HG03097 (cell line): ENCODE measurements at regions not wholly inside any gene's neighbourhood (a gene's known extent, or its start where the extent isn't known, plus 50 kb on each side); places are given as distances from the start of the nearest gene placed in this dataset.

ENCODE experiments used
- ATAC-seq: cut with Tn5 transposase; IDR thresholded peaks from one replicate; pipeline ENCODE4 v1.9.1; 2021; ENCODE audit not compliant: unreplicated experiment, low FRiP score

DNA sequence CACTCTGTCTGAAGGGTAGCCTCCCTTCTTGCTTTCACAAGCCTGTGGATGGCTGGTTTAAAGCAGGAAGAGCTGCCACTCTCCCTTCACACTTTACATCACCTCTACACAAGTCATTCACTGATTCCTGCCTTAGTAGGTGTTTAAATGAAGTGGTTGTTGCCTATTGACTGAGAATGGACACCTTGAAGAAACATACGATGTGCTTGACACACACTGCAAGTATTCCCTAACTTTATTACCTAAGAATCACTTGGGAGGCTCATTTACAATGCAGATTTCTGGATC is 230.5 kb downstream of the PIK3R1 start:
- ATAC-seq: no peak

DNA sequence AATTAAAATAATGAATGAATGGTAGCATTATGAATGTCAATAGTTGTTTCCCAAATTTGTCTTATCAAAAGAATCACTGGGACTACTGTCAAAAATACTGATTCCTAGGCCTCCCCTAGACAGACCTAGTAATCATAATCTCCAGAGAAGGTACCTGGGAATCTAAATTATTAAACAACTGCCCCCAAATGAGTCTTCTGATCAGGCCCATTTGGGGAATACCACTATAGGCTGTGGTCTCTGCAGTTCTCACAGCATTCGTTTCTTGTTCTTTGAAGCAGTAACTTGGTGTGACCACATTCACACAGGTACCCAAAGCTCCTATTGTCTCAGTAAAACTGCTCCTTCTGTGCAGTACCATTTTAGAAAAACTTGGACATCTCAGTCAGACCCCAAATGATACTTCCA is 230.9 kb downstream of the PIK3R1 start:
- no peak for ATAC-seq

DNA sequence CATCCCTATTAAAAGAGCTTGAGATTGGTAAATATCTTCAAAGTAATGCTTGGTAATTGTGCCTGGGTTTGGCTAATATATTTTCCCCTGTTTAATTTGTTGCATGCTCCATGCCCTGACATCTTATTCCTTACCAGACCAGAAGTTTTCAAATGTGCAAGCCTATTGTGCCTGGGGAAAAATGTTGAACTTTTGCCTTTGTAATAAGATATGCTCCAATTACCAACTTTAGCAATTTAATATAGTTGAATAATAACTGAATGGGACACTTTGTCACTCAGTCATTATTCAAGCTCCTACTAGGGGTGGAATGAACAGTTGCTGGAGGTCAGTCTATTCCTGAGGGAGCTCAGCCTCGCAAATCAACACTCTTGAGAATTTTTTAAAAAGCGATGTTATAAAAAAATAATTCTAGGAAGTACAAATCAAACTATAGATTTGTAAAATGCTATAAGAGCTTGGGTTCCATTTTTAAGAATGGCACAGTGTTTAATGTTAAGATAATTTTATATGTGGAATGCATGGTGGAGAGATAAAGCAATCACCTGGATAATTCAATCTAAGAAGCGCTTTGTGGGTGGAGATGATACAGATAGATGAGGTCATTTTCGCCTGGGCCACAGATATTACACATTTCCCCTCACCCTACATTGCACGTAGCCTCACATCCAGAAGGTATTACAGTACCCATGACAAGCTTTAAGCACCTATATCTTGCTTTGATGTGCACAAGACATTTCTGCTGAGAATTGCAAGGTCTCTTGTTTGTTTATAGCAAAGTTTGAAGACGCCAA is 231.8 kb downstream of the PIK3R1 start:
- ATAC-seq: no peak

DNA sequence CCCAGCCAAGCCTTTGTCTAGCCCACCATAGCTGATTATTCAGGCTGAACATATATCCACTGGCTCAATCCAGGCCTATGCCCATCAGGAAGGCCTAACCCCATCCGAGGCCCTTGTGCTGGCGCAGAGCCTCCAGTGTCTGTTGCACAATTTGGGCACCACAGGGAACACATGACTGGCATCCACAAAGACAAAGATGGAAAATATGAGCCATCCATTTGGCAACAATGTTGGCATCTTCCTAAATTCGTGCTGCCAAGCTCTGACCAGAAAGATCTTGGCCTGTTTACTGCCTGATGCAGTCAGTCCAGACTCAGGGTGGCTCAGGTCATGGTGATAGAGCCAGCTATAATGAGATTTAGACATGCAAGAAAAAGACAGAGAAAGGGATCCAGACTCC is 233.8 kb downstream of the PIK3R1 start:
- ATAC-seq: no peak

DNA sequence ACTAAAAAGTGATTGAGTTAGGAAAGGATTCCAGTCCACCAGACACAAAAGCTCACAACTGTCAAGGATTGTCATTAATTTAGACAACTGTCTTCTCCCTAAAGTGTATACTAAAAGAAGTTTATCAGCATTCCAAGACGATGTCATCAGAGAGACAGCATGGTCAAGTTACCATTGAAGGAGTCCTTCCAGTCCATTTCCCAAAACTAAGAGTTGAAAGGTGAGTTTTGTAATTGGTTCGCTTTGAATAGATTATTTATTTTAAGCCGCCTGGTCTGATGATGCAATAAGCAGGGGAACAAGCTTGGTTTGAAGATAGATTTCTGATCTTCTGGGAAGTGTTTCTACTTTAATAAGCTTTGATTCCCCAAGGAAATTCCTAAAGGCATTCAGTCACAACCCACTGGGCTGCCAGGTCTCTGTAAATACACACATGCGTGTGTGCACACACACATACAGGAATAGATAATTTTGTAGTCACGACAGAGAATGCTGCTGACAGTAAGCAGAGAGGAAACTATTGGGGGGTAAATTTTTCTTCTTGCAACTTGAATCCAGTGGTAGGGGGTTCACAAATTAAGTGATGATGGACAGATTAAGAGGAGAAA is 234.8 kb downstream of the PIK3R1 start:
- ATAC-seq: no peak

DNA sequence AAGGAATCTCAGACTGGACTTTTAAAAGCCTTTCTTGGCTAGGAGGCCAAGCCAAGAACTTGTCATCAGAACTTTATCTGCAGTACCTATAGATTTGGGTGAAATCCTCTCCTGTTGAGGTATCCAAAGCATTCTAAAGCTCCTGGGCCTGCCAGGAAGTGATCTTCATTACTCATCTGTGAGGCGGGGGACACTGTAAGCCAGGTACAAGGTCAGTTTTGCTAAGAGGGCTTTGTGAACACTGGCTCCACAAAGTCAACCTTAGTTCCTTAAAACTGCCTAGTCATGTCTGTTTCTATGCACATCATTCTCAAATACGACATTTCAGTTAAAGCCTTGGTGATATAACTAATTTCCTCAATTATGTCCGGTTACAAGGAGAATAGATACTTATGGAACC is 236.7 kb downstream of the PIK3R1 start:
- ATAC-seq: no peak

DNA sequence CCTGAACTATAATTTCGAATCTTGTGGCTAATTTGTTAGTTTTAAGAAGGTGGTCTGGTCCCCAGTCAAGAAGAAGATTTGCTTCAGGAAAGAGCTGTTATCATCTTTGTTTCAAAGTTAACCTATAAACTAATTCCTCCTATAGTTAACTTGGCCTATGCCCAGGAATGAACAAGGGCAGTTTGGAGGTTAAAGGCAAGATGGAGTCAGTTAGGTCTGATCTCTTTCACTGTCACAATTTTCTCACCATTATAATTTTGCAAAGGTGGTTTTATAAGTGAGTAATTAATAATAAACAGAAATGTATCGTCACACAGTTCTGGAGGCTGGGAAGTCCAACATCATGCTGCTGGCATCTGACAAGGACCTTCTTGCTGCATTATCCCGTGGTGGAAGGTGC is 238.6 kb downstream of the PIK3R1 start:
- no peak for ATAC-seq

DNA sequence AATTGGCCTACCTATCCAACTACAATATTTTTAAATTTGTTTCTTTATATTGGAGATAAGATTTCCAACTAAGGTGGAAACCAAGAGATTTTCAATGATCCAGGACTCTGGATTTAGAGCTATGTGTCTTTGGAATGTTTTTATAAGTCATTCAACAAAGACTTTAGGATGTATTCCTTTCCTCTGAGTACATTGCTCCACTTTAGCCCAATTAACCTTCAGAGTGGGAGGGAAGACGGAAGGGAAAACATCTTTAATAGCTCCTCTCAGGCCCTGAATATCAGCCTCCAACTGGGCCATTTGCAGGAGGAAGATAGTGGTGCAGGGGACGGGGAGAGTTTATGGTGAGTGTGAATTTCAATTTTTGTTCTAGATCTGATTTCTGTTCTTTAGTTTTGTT is 239.2 kb downstream of the PIK3R1 start:
- no peak for ATAC-seq

DNA sequence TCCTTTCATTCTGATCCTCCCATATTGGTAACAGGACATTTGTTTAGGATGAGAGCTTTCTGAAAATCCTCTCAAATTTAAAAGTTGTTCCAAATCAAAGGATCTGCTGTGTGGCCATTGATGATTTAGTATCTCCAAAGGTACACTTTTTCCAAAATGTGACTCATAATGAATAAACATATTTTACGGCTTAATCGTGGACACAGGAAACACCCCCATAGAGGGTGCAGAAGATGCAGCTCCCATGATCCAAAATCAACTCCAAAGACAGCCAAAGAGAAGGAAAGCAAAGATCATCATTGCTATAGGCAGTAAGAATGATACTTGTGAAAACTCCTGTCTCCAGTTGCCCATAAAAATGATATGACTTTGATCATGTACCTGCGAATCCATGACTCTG is 239.7 kb downstream of the PIK3R1 start:
- no peak for ATAC-seq

DNA sequence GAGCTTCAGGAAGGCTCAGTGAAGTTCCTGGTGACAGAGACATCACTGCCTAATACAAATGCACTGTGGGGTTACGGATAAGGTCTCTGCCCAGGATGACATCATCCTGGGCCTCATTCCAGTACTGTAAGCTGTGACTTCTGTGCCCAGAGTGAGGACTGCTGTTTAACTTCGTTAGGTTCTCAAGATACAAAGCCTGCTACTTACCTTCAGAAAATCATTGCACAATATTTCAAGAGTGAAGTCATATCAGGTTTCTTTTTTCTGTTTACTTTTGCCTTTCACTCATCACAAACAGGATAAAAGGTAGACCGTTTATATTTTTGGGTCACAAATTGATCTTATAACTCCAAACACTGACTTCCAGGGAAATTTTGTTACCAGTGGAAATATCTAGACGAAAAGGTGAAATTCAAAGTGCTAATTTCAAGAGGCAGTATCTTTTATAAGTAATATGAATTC is 241.2 kb downstream of the PIK3R1 start:
- no peak for ATAC-seq

DNA sequence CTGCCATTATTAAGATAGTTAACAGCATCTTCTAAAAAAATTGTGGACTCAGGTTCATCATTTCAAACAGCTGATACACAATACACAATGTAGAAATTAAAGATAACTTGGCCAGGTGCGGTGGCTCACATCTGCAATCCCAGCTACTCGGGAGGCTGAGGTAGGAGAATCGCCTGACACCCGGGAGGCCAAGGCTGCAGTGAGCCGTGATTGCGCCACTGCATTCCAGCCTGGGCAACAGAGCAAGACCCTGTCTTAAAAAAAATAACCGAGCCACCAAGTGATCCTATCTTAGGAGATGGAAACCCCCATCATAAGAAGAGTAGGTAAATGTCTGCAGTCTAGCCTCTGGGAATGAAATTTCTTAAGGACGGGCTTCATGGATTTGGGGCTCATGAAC is 241.7 kb downstream of the PIK3R1 start:
- ATAC-seq: no peak

DNA sequence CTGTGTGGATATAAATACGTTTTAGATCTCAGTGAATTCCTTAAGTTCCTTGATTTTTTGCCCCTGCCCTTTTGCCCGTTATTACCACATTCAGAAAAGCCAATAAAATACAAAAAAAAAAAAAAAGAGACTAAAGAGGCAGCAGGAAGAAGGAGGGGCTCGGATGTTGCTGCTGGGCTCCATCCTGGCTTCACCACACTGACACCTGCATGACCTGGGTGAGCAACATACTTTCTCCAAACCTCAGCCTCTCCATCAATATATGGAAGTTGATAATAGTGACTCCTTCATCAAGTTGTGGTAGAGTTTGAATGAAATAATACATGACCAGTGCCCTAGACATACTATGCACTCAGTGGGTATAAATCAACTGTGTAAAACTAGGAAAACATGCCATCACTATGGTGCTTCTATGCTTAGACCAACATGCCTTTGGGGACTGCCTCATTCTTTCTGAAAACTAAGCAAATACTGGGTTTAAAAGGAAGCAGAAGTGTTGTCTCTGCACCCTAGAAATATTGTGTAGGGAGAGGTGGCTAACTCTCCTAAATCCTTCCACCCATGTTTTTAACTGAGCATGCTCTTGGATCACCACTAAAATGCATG is 243.0 kb downstream of the PIK3R1 start:
- ATAC-seq: no peak

DNA sequence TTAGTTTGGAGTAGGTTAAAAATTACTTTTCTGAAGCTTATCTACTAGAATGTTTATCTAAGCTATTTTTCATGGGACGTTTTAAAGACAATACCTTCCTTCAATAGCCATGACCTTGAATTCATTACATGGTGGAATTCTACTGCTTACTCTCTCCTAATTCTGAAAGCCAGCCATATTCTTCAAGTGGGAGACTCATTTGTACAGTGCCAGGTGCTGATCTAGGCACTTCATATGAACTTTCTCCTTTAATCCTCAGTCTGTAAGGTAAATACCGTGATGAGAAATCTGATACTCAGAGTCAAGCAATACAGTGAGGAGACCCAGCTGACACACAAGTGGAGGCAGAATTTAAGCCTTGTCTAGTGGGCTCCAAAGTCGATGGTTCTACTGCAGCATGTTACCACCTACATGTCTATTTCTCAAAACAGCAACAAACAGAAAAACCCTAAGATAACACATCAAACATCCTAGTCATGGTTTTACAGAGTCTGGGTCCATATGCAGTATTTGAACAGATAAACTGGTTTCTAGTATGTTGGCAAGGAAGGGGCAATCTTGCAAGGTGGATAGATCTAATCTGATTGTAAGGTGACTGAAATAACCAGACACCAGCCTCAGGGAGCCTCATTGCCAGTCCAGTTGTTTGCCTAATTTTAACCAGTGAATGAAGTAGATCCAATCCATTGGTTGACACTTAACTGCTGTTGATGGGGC is 243.7 kb downstream of the PIK3R1 start:
- no peak for ATAC-seq

DNA sequence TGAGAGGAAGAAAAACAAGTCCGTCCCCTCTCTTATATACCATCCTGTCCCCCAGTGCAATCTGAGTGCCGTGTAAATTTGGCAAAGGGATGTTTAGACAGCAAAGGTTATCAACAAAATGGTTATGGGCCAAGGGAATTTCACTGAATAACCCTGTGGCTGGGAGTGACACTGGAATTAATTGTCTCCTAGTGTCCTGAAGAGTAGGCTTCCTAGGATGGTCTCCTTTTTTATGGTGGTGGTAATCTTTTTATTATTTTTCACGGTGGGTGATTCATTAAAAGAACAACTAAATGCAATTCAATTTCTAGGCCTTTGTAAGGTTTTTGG is 244.2 kb downstream of the PIK3R1 start:
- ATAC-seq: no peak

DNA sequence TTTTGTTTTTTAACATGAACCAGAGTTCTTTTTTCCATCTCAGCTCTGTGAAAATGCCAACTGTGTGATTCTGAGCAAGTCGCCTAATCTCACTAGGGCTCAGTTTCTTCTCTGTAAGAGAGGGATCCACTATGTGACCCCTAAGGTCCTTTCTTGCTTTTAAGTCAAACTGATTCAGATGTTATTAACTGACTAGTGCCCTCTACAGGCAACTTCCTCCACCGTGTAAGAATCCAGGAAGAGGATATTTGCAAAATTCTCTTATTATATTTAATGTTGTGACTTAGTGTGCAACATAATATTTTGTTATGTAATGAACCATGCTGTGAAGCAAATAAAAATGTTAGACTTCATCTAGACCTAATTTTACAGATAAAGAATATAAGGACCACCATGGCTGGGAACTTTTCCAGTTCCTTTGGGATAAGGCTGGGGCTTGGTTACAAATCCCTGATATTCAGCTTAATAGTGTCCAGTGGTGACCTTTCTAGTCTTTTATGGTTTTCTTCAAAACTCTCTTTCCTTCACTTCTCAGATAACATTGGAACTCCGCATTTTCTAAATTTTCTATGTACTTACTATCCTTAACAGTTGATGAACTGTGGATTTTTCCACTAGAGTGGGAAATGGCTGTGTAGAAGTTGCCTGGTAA is 244.7 kb downstream of the PIK3R1 start:
- ATAC-seq: no peak

DNA sequence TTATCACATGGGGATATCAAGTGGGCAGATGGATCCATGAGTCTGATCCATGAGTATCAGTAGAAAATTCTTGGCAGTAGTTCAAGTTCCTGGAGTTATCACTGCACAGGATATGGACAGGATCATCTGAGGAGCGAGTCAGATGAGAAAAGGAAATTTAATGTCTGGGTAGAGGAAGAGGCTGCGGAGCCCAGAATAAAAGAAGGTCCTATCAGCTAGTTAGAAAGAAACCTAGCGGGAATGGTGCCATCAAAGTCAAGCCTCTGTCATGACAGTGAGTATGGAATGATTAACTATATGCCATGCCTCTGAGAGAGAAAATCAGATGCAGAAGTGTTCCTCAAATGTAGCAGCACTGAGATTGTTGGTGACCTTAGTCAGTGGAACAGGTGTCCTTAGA is 248.1 kb downstream of the PIK3R1 start:
- ATAC-seq: no peak

DNA sequence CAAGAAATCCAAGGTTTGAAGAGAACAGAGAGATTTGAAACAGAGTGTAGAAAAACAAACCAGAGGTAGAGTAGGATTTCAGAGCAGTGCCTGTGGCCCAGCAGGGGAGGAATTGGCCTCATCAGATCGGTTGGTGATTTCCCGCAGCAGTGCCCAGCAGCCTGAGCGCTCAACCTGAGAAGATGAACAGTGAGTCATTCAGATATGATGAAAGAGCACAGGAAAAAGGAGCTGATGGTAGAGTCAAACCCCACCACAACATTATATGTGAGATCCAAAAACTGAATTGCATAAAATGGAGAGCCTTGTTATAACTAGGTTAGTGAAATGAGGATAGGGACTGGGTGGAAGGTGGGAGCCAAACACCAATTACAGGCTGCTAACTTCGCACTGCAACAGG is 248.9 kb downstream of the PIK3R1 start:
- ATAC-seq: no peak

DNA sequence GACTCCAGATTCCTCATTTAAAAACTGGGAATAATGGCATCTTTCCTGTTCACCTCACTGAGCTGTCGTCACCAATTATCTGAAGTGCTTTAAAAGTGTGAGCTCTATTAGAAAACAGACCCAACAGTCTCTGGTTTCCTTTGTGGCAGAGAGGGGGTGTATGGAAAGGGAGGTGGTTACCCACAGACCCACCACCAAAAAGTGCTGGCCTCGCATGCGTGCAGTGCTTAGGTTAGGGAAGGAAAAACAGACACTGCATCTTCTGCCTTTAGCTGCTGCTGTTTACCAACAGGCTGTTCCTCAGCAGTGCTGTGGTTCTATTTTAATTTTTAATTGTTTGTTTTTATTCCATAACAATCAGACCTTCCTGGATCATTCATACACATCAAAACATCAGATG is 249.6 kb downstream of the PIK3R1 start:
- no peak for ATAC-seq

DNA sequence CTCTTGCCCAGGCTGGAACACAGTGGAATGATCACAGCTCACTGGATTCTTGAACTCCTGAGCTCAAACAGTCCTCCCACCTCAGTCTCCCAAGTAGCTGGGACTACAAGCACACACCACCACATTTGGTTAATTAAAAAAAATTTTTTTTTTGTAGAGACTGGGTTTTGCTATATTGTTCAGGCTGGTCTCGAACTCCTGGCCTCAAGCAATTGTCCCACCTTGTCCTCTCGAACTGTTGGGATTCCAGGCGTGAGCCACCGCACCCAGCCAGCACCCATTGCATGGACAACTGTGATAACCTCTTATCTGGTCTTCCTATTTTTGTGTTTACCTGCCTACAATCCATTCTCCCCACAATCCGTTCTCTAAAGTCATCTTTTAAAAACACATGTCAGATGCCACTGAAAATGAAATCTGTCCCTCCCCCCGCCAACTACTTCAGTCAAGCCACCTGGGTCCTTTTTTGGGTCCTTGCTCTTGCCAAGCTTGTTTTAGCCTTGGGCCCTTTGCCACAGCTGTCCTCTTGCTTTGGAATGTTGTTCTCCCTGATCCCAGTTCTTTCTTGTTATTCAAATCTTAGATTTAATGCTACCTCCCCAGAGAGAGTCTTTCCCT is 250.5 kb downstream of the PIK3R1 start:
- no peak for ATAC-seq

DNA sequence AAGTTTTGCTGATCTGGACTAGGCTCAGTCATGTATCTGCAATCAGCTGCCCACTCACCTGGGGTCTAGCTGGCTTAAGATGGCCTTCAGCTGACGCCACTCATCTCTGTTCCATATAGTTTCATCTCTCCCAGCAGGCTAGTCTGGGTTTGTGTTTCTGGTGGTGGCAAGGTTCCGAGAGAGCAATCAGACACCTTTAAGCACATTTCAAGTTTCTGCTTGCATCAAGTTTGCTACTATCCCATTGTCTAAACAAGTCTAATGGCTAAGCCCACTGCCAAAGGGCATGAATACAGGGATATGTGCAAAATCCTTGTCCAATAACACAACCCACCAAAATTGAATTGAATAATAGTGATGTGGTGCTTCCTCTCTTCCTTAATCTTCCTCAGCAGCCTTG is 251.7 kb downstream of the PIK3R1 start:
- no peak for ATAC-seq

DNA sequence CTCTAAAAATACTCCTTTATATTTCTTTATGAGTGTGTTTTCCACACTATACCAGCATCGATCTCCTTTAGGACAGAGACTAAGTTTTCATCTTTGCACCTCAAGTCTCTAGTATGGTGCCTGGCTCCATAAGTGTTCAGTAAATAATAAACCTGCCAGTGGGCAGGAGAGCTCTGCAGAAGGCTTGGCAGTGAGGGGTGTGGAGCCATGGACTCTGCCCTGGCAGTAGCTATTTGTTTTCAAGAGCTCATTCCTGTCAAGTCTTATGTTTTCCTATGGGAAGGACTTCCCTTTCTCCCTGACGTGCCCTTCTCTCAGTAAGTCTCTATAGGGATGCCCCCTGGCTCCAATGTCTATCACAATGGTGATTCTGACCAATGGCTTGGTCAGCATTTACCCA is 252.2 kb downstream of the PIK3R1 start:
- ATAC-seq: no peak
